NCI-H2107 treated with DMSO at 0.1 percent for 48 hours (cell line): ENCODE measurements at regions not wholly inside any gene's neighbourhood (a gene's known extent, or its start where the extent isn't known, plus 50 kb on each side); places are given as distances from the start of the nearest gene placed in this dataset.
"Not testable (repeated sequence)": the region's sequence is repeated elsewhere in the genome, so short reads cannot be mapped to it uniquely, and the experiment has no call there.

ENCODE experiments used
- DNase-seq: peaks from one replicate; lab custom pipeline; 2025; ENCODE audit not compliant: unreplicated experiment; lab: John Stamatoyannopoulos, UW

GRCh38 chr1:94675373-94675772, 133.8 kb upstream of the F3 start:
- no peak for DNase-seq

- no peak for DNase-seq
Measured at GRCh38 chr1:94674876-94675275, 133.3 kb upstream of the F3 start.

- no peak for DNase-seq
Measured at GRCh38 chr1:94672934-94673333, 131.4 kb upstream of the F3 start.

- no peak for DNase-seq
Measured at GRCh38 chr1:94672001-94672400, 130.4 kb upstream of the F3 start.

- DNase-seq, result no peak
Measured at GRCh38 chr1:94670273-94670672, 128.7 kb upstream of the F3 start.

GRCh38 chr1:94669198-94669597, 127.6 kb upstream of the F3 start:
- no peak for DNase-seq

- DNase-seq, result no peak
Measured at GRCh38 chr1:94668528-94668927, 127.0 kb upstream of the F3 start.

GRCh38 chr1:94667818-94668217, 126.3 kb upstream of the F3 start:
- no peak for DNase-seq

GRCh38 chr1:94666797-94667196, 125.2 kb upstream of the F3 start:
- no peak for DNase-seq

- DNase-seq, result no peak
Measured at GRCh38 chr1:94661431-94661932, 119.9 kb upstream of the F3 start.

- DNase-seq, result no peak
Measured at GRCh38 chr1:94660994-94661393, 119.4 kb upstream of the F3 start.

- DNase-seq, result no peak
Measured at GRCh38 chr1:94660258-94660657, 118.7 kb upstream of the F3 start.

- DNase-seq, result not testable (repeated sequence)
Measured at GRCh38 chr1:94659202-94659601, 117.6 kb upstream of the F3 start.

GRCh38 chr1:94658221-94658620, 116.7 kb upstream of the F3 start:
- no peak for DNase-seq

GRCh38 chr1:94657776-94658175, 116.2 kb upstream of the F3 start:
- DNase-seq, result not testable (repeated sequence)

GRCh38 chr1:94656967-94657366, 115.4 kb upstream of the F3 start:
- DNase-seq, result no peak

GRCh38 chr1:94654919-94655318, 113.4 kb upstream of the F3 start:
- no peak for DNase-seq

- no peak for DNase-seq
Measured at GRCh38 chr1:94654459-94654858, 112.9 kb upstream of the F3 start.

GRCh38 chr1:94654031-94654430, 112.5 kb upstream of the F3 start:
- no peak for DNase-seq

- no peak for DNase-seq
Measured at GRCh38 chr1:94653454-94653853, 111.9 kb upstream of the F3 start.

- DNase-seq, result no peak
Measured at GRCh38 chr1:94651076-94651475, 109.5 kb upstream of the F3 start.

- no peak for DNase-seq
Measured at GRCh38 chr1:94650301-94650700, 108.7 kb upstream of the F3 start.

- no peak for DNase-seq
Measured at GRCh38 chr1:94648225-94649007, 106.9 kb upstream of the F3 start.
